HG03354 (cell line): ENCODE measurements at regions not wholly inside any gene's neighbourhood (a gene's known extent, or its start where the extent isn't known, plus 50 kb on each side); places are given as distances from the start of the nearest gene placed in this dataset.

Source experiments
- ATAC-seq: cut with Tn5 transposase; IDR thresholded peaks from one replicate; pipeline ENCODE4 v1.9.1; 2021; ENCODE audit warnings: mild to moderate bottlenecking; ENCODE audit not compliant: unreplicated experiment, poor library complexity, severe bottlenecking

GRCh38 chrX:51954592-51954991 lies 61.2 kb downstream of the MAGED1 start:
- no peak for ATAC-seq

- ATAC-seq = peak; percentile 97
These were observed 61.8 kb downstream of the MAGED1 start for GRCh38 chrX:51955200-51955599.

- no peak for ATAC-seq
These were observed 63.0 kb downstream of the MAGED1 start for GRCh38 chrX:51956441-51956840.

- no peak for ATAC-seq
These were observed 81.9 kb downstream of the MAGED1 start for GRCh38 chrX:51975360-51975759.

GRCh38 chrX:51975811-51976210 lies 82.4 kb downstream of the MAGED1 start:
- no peak for ATAC-seq

GRCh38 chrX:51976503-51976902 lies 83.1 kb downstream of the MAGED1 start:
- ATAC-seq = no peak
